RWPE1 (cell line): ENCODE measurements at regions not wholly inside any gene's neighbourhood (a gene's known extent, or its start where the extent isn't known, plus 50 kb on each side); places are given as distances from the start of the nearest gene placed in this dataset.

Experiments used
- CTCF ChIA-PET: fragments of 350-600 bp; sonication (Branson Sonifier 250); formaldehyde crosslinking; extraction: SDS; loops from one replicate; lab custom pipeline; 2021; lab: Yijun Ruan, JAX
- POLR2A ChIA-PET: fragments of 400-600 bp; formaldehyde crosslinking; extraction: SDS; loops from one replicate; lab custom pipeline; 2020; ENCODE audit warnings: antibody characterized with exemption; ENCODE audit not compliant: low non-redundant PET; lab: Yijun Ruan, JAX
- DNase-seq: peaks from one replicate; pipeline ENCODE4 v3.0.0; 2012; ENCODE audit warnings: low spot score
- H3K27ac ChIP-seq: fragments of 450-650 bp; 2 replicates; pipeline ENCODE4 v1.5.1; 2017
- CTCF ChIP-seq: fragments of 450-650 bp; conservative IDR thresholded peaks from 2 replicates; pipeline ENCODE4 v1.5.1; 2017; ENCODE audit warnings: low read depth, mild to moderate bottlenecking

- ChIA-PET POLR2A (no interaction called here), CTCF (no interaction called here)
- no peak overlapping the region for H3K27ac ChIP-seq
- no peak for TF ChIP-seq CTCF
- DNase-seq, result no peak
These were observed 176.6 kb upstream of the CDKN3 start for GRCh38 chr14:54220071-54220703.

- no peak for DNase-seq
- POLR2A ChIA-PET, result no interaction called here
- CTCF ChIA-PET, result no interaction called here
- TF ChIP-seq CTCF, result no peak
- H3K27ac ChIP-seq, result no peak overlapping the region
These were observed 175.9 kb upstream of the CDKN3 start for GRCh38 chr14:54220704-54221431.

DNA sequence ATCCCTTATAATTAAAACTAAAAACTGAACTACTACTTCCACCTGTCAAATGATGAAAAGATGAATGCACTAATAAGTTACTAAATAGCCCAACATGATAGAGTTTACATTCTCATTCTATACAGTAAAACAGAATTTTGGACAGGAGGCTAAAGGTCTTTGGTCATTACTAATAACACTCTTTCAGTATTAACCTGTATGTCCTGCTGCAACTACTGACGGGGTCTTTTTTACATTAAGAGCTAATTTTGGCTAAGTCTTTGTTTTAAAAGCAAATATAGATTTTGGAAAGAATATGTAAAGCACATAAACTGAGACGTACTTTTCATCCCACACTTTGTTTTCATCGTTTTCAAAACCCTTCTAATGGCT is 175.4 kb upstream of the CDKN3 start:
- ChIA-PET POLR2A (no interaction called here), CTCF (no interaction called here)
- no peak for DNase-seq
- no peak overlapping the region for H3K27ac ChIP-seq
- no peak for TF ChIP-seq CTCF

DNA sequence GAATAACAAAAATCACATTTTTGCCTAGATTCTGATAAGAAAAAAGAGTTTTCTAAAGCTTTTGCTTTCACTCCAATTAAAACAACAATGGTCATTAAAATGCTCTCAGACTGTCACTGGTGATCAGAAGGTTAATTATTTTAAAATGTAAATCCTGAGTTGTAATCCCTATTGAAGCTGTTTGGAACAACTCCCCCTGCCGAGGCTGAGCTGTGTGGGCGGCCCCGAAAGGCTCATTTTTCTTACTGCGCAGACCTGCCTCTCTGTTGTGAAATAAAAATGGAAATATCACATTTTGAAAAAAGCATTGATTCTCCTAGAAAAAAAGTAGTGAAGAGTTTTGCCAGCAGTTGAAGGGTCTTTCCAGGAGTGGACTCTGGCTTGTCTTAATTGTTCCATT is 174.8 kb upstream of the CDKN3 start:
- no peak overlapping the region for H3K27ac ChIP-seq
- no peak for TF ChIP-seq CTCF
- ChIA-PET CTCF (no interaction called here), POLR2A (no interaction called here)
- DNase-seq, result no peak

DNA sequence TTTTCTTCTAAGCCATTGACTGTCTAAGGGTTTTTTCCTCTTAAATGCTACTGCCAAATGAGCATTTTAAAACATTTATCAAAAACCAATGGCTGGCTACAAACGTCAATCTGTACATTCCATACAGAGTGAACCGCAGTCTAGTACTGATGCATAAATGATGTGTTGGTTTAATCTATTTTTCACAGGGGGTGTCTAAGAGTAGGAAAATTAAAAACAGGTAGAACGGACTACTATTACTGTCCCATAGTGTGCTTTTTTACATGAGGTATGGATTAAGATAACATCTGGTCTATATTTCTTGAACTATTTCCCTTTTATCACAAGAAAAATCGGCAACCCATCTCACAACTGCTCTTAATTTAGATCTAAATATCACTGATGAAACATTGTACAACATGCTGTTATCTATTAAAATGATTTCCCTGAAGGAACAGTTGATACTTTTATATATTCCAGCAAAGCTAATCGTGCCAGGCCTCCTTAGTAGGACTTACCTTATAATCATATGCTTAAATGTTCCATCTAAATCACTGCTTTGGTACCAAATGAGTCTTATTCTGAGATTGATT is 172.9 kb upstream of the CDKN3 start:
- no peak overlapping the region for H3K27ac ChIP-seq
- CTCF ChIA-PET, result no interaction called here
- TF ChIP-seq CTCF, result no peak
- DNase-seq, result no peak
- POLR2A ChIA-PET, result no interaction called here

GRCh38 chr14:54225457-54226060 is 171.2 kb upstream of the CDKN3 start:
- POLR2A ChIA-PET, result no interaction called here
- CTCF ChIA-PET, result no interaction called here
- TF ChIP-seq CTCF, result no peak
- H3K27ac ChIP-seq, result no peak overlapping the region
- DNase-seq, result no peak
